Parathyroid adenoma (tissue), 2 donors: ENCODE measurements at regions not wholly inside any gene's neighbourhood (a gene's known extent, or its start where the extent isn't known, plus 50 kb on each side); places are given as distances from the start of the nearest gene placed in this dataset.

Experiments
- H2AFZ ChIP-seq: fragments of 300-600 bp; sonication (generic); one replicate; pipeline ENCODE4 v1.7.0; 2017; ENCODE audit warnings: antibody characterized with exemption, mild to moderate bottlenecking
- H3K27ac ChIP-seq: fragments of 300-600 bp; sonication (generic); one replicate; pipeline ENCODE4 v1.7.0; 2017
- H3K27me3 ChIP-seq: fragments of 300-600 bp; sonication (generic); one replicate; pipeline ENCODE4 v1.7.0; 2017; ENCODE audit warnings: low read length; ENCODE audit not compliant: control insufficient read depth, insufficient read depth
- H3K36me3 ChIP-seq: fragments of 300-600 bp; sonication (generic); one replicate; pipeline ENCODE4 v1.7.0; 2017; ENCODE audit warnings: low read length; ENCODE audit not compliant: control insufficient read depth, insufficient read depth
- H3K4me1 ChIP-seq: fragments of 300-600 bp; sonication (generic); one replicate; pipeline ENCODE4 v1.7.0; 2017; ENCODE audit warnings: control low read depth
- H3K4me2 ChIP-seq: fragments of 300-600 bp; sonication (generic); one replicate; pipeline ENCODE4 v1.7.0; 2017; ENCODE audit warnings: low read length
- H3K4me3 ChIP-seq: fragments of 300-600 bp; sonication (generic); one replicate; pipeline ENCODE4 v1.7.0; 2017; ENCODE audit warnings: low read depth, low read length
- H3K79me2 ChIP-seq: fragments of 300-600 bp; sonication (generic); one replicate; pipeline ENCODE4 v1.7.0; 2017; ENCODE audit warnings: control low read depth
- H3K9ac ChIP-seq: fragments of 300-600 bp; sonication (generic); one replicate; pipeline ENCODE4 v1.7.0; 2017; ENCODE audit warnings: mild to moderate bottlenecking
- H3K9me3 ChIP-seq: fragments of 300-600 bp; sonication (generic); one replicate; pipeline ENCODE4 v1.7.0; 2017; ENCODE audit warnings: low read length; ENCODE audit not compliant: control insufficient read depth
- TF ChIP-seq, protein P1 (sequence below): fragments of 300-600 bp; sonication (generic); IDR thresholded peaks from one replicate; pipeline ENCODE4 v1.7.0; 2017; ENCODE audit warnings: antibody characterized with exemption, mild to moderate bottlenecking
- donor health status: primary hyperparathyroidism.

DNA sequence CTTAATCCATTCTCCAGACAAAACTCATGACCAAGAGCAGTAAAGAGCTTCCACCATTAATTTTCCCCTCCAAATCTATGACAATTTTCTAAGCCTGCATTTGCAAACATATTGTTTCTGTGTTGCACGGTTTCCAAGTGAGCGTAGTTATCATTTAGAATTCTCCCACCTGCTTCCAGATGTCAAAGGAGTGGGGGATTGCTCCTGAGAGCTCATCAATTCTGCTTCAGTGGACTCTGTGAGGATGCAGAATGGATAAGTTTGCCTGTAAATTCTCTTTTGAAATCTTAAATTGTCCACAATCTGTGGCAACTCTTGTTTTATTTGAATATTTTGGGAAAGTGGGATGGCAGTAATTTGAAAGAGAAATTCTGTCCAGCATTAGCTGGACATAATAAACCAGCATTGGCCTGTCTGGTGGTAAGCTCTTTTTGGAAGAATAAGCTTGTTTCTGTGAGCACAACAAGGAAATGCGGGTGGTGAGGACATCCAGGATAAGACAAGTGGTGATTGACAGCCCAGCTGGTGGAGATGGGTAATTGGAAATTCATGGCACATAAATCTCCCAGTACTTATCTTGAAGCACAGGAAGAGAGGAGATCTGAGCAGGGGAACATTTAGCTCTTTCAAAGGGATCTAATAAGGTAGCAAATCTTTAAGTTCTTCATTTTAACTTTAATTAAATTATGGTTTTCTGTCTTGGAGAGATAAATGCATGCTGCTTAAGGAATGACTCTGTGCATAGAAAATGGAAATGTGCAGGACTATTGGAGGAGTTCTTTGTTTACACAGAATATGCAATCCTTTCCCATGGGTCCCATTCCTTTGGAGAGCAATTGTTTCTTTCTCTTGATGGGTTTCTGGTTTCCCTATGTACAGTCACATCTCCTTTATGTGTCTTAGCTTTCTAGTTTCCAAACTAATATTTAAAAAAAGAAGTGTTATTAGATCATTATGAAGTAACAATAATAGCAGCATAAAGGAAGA, 73.2 kb downstream of the FAT3 start:
- H3K27ac ChIP-seq: no peak overlapping the region
- H3K4me1 ChIP-seq: no peaks in the 10 kb centered on the region
- H3K9ac ChIP-seq: no peak overlapping the region
- H3K4me2 ChIP-seq: no peak overlapping the region
- no peaks in the 10 kb centered on the region for H3K79me2 ChIP-seq
- H3K4me3 ChIP-seq: no peak overlapping the region
- no peaks in the 10 kb centered on the region for H3K27me3 ChIP-seq
- H3K9me3 ChIP-seq: no peaks in the 10 kb centered on the region
- TF ChIP-seq, protein P1, sequence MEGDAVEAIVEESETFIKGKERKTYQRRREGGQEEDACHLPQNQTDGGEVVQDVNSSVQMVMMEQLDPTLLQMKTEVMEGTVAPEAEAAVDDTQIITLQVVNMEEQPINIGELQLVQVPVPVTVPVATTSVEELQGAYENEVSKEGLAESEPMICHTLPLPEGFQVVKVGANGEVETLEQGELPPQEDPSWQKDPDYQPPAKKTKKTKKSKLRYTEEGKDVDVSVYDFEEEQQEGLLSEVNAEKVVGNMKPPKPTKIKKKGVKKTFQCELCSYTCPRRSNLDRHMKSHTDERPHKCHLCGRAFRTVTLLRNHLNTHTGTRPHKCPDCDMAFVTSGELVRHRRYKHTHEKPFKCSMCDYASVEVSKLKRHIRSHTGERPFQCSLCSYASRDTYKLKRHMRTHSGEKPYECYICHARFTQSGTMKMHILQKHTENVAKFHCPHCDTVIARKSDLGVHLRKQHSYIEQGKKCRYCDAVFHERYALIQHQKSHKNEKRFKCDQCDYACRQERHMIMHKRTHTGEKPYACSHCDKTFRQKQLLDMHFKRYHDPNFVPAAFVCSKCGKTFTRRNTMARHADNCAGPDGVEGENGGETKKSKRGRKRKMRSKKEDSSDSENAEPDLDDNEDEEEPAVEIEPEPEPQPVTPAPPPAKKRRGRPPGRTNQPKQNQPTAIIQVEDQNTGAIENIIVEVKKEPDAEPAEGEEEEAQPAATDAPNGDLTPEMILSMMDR: no peak
- no peaks in the 10 kb centered on the region for H3K36me3 ChIP-seq
- no peak overlapping the region for H2AFZ ChIP-seq

DNA sequence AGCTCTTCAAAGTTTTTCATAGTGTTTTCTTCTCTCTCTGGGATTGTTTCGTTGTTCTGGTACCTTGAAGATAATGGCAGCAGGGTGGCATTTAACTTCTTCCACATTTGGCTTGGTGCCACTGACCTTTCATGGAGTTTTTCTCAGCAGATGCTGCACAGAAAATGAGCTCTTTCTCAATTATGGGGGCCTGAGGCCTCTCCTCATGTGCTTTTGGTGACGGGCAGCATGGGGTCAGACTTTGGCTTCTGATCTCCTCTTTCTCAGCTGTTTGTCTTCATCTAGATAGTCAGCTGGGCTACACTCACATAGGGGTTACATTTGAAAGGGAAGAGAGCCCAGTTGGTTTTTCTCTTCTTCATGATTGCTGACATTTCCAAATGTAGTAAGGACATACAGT, 76.3 kb downstream of the FAT3 start:
- Histone ChIP-seq H2AFZ (no peak overlapping the region), H3K4me3 (no peak overlapping the region), H3K4me1 (no peaks in the 10 kb centered on the region), H3K36me3 (no peaks in the 10 kb centered on the region), H3K9me3 (no peaks in the 10 kb centered on the region), H3K27ac (no peak overlapping the region), H3K79me2 (no peaks in the 10 kb centered on the region), H3K27me3 (no peaks in the 10 kb centered on the region), H3K4me2 (no peak overlapping the region), H3K9ac (no peak overlapping the region)
- TF ChIP-seq, protein P1: no peak

DNA sequence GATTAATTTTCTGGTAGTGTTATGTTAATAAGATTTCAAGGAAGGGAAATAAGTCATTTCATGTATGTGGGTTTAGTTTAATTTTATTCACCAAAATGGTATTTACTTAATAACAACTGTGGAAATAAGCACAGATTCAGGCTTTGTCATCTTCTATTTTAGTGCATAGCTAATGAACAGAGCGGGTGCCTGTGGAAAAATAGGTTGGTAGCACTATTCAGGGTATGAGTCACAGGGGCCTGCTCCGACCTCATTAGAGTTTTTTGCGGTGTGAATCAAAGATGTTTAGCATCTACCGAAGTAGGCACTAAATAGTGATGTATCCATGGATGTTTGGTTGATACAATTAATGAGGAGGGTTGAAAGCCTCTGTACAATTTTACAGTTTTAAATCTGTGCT, 78.2 kb downstream of the FAT3 start:
- TF ChIP-seq, protein P1: no peak
- Histone ChIP-seq H3K79me2 (no peaks in the 10 kb centered on the region), H3K4me1 (no peaks in the 10 kb centered on the region), H3K27me3 (no peaks in the 10 kb centered on the region), H3K9ac (no peak overlapping the region), H3K36me3 (no peaks in the 10 kb centered on the region), H3K27ac (no peak overlapping the region), H3K4me3 (no peak overlapping the region), H3K4me2 (no peak overlapping the region), H3K9me3 (no peaks in the 10 kb centered on the region), H2AFZ (no peak overlapping the region)

DNA sequence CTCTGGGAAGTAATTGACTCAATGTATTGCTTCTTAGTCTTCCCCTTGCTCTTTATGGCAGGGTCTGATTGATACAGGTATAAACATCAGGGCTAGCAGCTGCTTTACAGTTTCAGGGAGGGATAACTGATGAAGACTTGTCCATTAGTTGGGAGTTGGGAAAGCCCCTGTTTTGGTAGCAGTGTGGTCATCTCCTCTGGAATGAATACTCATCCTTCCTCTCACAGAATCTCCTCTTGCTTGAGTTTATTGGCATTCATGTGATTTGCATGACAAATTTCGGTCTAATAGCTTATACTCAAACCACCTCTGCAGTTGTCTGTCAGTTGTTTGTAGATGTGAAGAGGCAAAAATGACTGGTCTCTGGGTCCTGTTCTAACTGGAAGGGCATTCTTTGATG, 79.7 kb downstream of the FAT3 start:
- no peaks in the 10 kb centered on the region for H3K79me2 ChIP-seq
- no peaks in the 10 kb centered on the region for H3K36me3 ChIP-seq
- H3K4me3 ChIP-seq: no peak overlapping the region
- no peaks in the 10 kb centered on the region for H3K9me3 ChIP-seq
- H3K27ac ChIP-seq: no peak overlapping the region
- no peak overlapping the region for H2AFZ ChIP-seq
- no peak overlapping the region for H3K4me2 ChIP-seq
- no peak overlapping the region for H3K9ac ChIP-seq
- H3K4me1 ChIP-seq: no peaks in the 10 kb centered on the region
- H3K27me3 ChIP-seq: no peaks in the 10 kb centered on the region
- TF ChIP-seq, protein P1: no peak
